ENCODE measurements at regions not wholly inside any gene's neighbourhood (a gene's known extent, or its start where the extent isn't known, plus 50 kb on each side); places are given as distances from the start of the nearest gene placed in this dataset.

- Mint-ChIP-seq H3K27me3 (ENCODE audit: low read depth in 2 of 2) (no peaks in the 10 kb centered on the region), H3K36me3 (no peaks in the 10 kb centered on the region), H3K4me1 (no peaks in the 10 kb centered on the region), H3K9me3 (peaks cover 5 to 9% of the 10 kb centered on the region in 2 donors), H3K4me3 (no peak overlapping the region), H3K27ac (no peak overlapping the region)
- H3K27ac ChIP-seq (ENCODE audit: low read length), result no peak overlapping the region
- TF ChIP-seq, protein P1, sequence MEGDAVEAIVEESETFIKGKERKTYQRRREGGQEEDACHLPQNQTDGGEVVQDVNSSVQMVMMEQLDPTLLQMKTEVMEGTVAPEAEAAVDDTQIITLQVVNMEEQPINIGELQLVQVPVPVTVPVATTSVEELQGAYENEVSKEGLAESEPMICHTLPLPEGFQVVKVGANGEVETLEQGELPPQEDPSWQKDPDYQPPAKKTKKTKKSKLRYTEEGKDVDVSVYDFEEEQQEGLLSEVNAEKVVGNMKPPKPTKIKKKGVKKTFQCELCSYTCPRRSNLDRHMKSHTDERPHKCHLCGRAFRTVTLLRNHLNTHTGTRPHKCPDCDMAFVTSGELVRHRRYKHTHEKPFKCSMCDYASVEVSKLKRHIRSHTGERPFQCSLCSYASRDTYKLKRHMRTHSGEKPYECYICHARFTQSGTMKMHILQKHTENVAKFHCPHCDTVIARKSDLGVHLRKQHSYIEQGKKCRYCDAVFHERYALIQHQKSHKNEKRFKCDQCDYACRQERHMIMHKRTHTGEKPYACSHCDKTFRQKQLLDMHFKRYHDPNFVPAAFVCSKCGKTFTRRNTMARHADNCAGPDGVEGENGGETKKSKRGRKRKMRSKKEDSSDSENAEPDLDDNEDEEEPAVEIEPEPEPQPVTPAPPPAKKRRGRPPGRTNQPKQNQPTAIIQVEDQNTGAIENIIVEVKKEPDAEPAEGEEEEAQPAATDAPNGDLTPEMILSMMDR (IDR thresholded peaks at IDR 0.05), result no peak
- no peaks in the 10 kb centered on the region for H3K27me3 ChIP-seq (ENCODE audit: control insufficient read depth, insufficient read depth, low read length)
- H3K36me3 ChIP-seq (ENCODE audit: control insufficient read depth, insufficient read depth, low read length), result no peaks in the 10 kb centered on the region
- H3K4me1 ChIP-seq (ENCODE audit: control insufficient read depth, insufficient read depth, low read length), result no peaks in the 10 kb centered on the region
- no peaks in the 10 kb centered on the region for H3K9me3 ChIP-seq (ENCODE audit: control insufficient read depth, insufficient read depth, low read length)
- ATAC-seq (no peak), DNase-seq (no peak)
- no peak overlapping the region for H3K4me3 ChIP-seq (ENCODE audit: low read length)
- intact Hi-C loops (cut with micrococcal nuclease), result no loop called here
These were observed 2384.8 kb upstream of the ACO1 start for GRCh38 chr9:29999645-30000044.

DNA sequence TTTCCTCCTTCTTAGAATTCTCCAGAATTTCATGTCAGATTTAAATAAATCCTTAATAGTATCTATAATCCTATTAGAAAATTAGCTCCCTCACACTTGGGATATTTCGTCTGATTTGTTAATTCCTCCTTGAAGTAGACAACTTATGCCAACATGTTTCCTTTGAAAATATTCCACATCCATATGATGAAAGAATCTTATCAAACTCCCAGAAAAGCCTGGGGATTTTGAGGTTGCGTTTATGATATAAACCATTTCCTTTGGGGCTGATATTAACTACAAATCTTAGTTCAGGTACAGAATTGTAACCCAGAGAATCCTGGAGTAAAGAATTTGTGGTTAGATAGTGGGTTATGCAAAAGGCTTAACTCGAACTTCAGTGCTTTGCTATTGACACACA is 2373.8 kb upstream of the ACO1 start:
- TF ChIP-seq, protein P1 (IDR thresholded peaks at IDR 0.05), result no peak
- Histone ChIP-seq H3K27me3 (ENCODE audit: control insufficient read depth, insufficient read depth, low read length) (no peaks in the 10 kb centered on the region), H3K36me3 (ENCODE audit: control insufficient read depth, insufficient read depth, low read length) (no peaks in the 10 kb centered on the region), H3K9me3 (ENCODE audit: control insufficient read depth, insufficient read depth, low read length) (no peaks in the 10 kb centered on the region), H3K4me3 (ENCODE audit: low read length) (no peak overlapping the region), H3K27ac (ENCODE audit: low read length) (no peak overlapping the region), H3K4me1 (ENCODE audit: control insufficient read depth, insufficient read depth, low read length) (no peaks in the 10 kb centered on the region)
- Mint-ChIP-seq H3K27me3 (ENCODE audit: low read depth in 2 of 2) (no peaks in the 10 kb centered on the region), H3K9me3 (no peaks in the 10 kb centered on the region), H3K27ac (no peak overlapping the region), H3K36me3 (no peaks in the 10 kb centered on the region), H3K4me1 (no peaks in the 10 kb centered on the region), H3K4me3 (no peak overlapping the region)
- ATAC-seq, result no peak
- DNase-seq, result no peak
- intact Hi-C loops (cut with micrococcal nuclease), result no loop called here
- no CpG with 5 or more reads among the region's 3 CpGs for WGBS (ENCODE audit: insufficient coverage)

DNA sequence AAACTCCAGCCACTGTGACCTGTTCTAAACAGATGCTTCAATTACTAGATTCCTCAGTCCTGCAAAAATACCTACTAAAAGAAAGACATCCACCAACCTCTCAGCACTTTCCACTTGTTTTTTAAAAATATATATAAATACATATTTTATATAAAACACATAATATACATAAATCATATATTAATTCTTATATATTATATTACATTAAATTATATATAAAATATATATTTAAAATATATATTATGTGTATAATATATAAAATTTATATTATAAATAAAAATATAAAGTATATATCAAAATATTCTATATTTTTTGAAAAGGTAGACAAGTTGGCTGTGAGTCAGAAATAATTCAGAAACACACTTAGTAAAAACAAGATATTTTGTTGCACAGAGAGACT is 2371.8 kb upstream of the ACO1 start:
- Histone ChIP-seq H3K27me3 (ENCODE audit: control insufficient read depth, insufficient read depth, low read length) (no peaks in the 10 kb centered on the region), H3K4me1 (ENCODE audit: control insufficient read depth, insufficient read depth, low read length) (no peaks in the 10 kb centered on the region), H3K4me3 (ENCODE audit: low read length) (no peak overlapping the region), H3K9me3 (ENCODE audit: control insufficient read depth, insufficient read depth, low read length) (no peaks in the 10 kb centered on the region), H3K27ac (ENCODE audit: low read length) (no peak overlapping the region), H3K36me3 (ENCODE audit: control insufficient read depth, insufficient read depth, low read length) (no peaks in the 10 kb centered on the region)
- Mint-ChIP-seq H3K4me1 (no peaks in the 10 kb centered on the region), H3K4me3 (no peak overlapping the region), H3K36me3 (no peaks in the 10 kb centered on the region), H3K27me3 (ENCODE audit: low read depth in 2 of 2) (peaks cover 0 to 3% of the 10 kb centered on the region in 2 donors), H3K27ac (no peak overlapping the region), H3K9me3 (no peaks in the 10 kb centered on the region)
- intact Hi-C loops (cut with micrococcal nuclease), result no loop called here
- ATAC-seq, result no peak
- TF ChIP-seq, protein P1 (IDR thresholded peaks at IDR 0.05), result no peak
- no peak for DNase-seq

DNA sequence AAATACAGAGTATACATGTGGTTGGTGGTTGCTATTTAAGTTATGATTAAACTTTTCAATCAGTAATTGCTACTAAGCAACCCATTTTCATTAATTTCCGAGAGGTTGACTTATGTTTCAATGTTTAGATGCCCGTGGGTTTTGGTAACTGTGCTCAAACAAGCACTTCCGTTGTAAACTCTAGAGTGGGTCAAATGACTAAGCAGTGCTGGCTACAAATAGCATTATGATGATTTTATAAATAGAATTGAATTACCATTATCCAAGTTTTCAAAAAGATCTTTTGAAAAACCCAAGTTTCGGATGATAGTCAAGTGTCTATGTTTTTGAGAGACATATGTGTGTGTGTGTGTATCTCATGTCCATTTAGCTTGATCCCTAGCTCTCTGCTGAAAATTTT is 2369.4 kb upstream of the ACO1 start:
- Mint-ChIP-seq H3K27me3 (ENCODE audit: low read depth in 2 of 2) (peaks cover 0 to 3% of the 10 kb centered on the region in 2 donors), H3K9me3 (no peaks in the 10 kb centered on the region), H3K4me3 (no peak overlapping the region), H3K36me3 (no peaks in the 10 kb centered on the region), H3K27ac (no peak overlapping the region), H3K4me1 (no peaks in the 10 kb centered on the region)
- Histone ChIP-seq H3K4me1 (ENCODE audit: control insufficient read depth, insufficient read depth, low read length) (no peaks in the 10 kb centered on the region), H3K27me3 (ENCODE audit: control insufficient read depth, insufficient read depth, low read length) (no peaks in the 10 kb centered on the region), H3K36me3 (ENCODE audit: control insufficient read depth, insufficient read depth, low read length) (no peaks in the 10 kb centered on the region), H3K27ac (ENCODE audit: low read length) (no peak overlapping the region), H3K4me3 (ENCODE audit: low read length) (no peak overlapping the region), H3K9me3 (ENCODE audit: control insufficient read depth, insufficient read depth, low read length) (no peaks in the 10 kb centered on the region)
- intact Hi-C loops (cut with micrococcal nuclease), result no loop called here
- no peak for DNase-seq
- TF ChIP-seq, protein P1 (IDR thresholded peaks at IDR 0.05), result no peak
- ATAC-seq, result no peak
- 49% methylated on average over 3 of the region's 4 CpGs for WGBS (ENCODE audit: insufficient coverage)
